22Rv1 (cell line): ENCODE measurements at regions not wholly inside any gene's neighbourhood (a gene's known extent, or its start where the extent isn't known, plus 50 kb on each side); places are given as distances from the start of the nearest gene placed in this dataset.

ENCODE experiments used
- ZFX ChIP-seq: fragments of 450-650 bp; IDR thresholded peaks from 2 replicates; pipeline ENCODE4 v1.6.1; 2017; ENCODE audit warnings: antibody characterized with exemption, borderline replicate concordance
- TF ChIP-seq, protein P1 (sequence below): fragments of 450-650 bp; IDR thresholded peaks from 2 replicates; pipeline ENCODE4 v1.5.1; 2017; ENCODE audit warnings: mild to moderate bottlenecking

DNA sequence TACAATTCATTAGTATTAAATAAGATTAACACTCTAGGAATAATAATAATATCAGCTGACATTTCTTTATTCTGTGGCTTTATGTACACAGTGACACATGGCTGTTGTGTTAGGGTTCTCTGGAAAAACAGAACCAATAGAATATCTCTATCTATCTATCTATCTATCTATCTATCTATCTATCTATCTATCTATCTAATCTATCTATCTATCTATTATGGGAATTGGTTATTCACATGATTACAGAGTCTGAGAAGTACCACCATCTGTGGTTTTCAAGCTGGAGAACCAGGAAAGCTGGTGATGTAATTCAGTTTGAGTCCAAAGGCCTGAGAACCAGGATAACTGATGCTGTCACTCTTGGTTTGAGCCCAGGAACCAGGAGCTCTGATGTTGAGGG, 194.1 kb upstream of the MTPN start:
- TF ChIP-seq, protein P1, sequence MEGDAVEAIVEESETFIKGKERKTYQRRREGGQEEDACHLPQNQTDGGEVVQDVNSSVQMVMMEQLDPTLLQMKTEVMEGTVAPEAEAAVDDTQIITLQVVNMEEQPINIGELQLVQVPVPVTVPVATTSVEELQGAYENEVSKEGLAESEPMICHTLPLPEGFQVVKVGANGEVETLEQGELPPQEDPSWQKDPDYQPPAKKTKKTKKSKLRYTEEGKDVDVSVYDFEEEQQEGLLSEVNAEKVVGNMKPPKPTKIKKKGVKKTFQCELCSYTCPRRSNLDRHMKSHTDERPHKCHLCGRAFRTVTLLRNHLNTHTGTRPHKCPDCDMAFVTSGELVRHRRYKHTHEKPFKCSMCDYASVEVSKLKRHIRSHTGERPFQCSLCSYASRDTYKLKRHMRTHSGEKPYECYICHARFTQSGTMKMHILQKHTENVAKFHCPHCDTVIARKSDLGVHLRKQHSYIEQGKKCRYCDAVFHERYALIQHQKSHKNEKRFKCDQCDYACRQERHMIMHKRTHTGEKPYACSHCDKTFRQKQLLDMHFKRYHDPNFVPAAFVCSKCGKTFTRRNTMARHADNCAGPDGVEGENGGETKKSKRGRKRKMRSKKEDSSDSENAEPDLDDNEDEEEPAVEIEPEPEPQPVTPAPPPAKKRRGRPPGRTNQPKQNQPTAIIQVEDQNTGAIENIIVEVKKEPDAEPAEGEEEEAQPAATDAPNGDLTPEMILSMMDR: no peak
- no peak for TF ChIP-seq ZFX
